Sigmoid colon (tissue), 4 donors: ENCODE measurements at regions not wholly inside any gene's neighbourhood (a gene's known extent, or its start where the extent isn't known, plus 50 kb on each side); places are given as distances from the start of the nearest gene placed in this dataset.

Experiments used
- CTCF ChIP-seq, 4 experiments: fragments of 450-650 bp in 3 of 4; fragments of 200-600 bp in 1 of 4; IDR thresholded peaks; one replicate each; pipeline ENCODE4 v1.5.1; 2016 to 2019; ENCODE audit warnings: antibody characterized with exemption in 4 of 4, mild to moderate bottlenecking in 3 of 4, moderate library complexity in 2 of 4
- EP300 ChIP-seq, 4 donors: sonication (generic); formaldehyde crosslinking; IDR thresholded peaks; one replicate each; pipeline ENCODE4 v1.6.1; 2017; ENCODE audit warnings: antibody characterized with exemption in 4 of 4
- POLR2A ChIP-seq, 2 donors: fragments of 450-650 bp; IDR thresholded peaks; one replicate each; pipeline ENCODE4 v1.6.1; 2016; ENCODE audit warnings: antibody characterized with exemption in 2 of 2, mild to moderate bottlenecking in 2 of 2, moderate library complexity in 2 of 2
- POLR2AphosphoS5 ChIP-seq, 4 donors: sonication (generic); formaldehyde crosslinking; IDR thresholded peaks; one replicate each; pipeline ENCODE4 v1.6.1; 2017; ENCODE audit warnings: antibody characterized with exemption in 4 of 4

DNA sequence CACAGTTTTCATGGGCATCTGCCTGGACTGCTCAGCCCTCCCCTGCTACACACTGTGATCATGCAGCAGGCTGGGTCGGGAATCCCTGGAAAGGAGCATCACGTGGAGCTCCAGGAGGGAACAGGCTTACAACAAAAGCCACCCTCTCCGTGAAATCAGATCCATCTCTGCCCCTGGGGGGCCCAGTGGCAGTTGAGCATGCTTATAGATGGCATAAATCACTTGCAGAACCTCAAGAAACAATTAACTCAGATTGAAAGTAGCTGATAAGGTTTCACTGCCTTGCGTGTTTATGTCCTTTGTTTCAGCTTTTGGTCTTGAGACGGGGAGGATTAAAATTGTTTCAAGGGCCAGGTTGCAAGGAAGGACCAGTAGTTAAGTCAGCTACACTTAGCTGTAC is 354.8 kb upstream of the MEIS1 start:
- TF ChIP-seq CTCF (IDR thresholded peaks at IDR 0.05): no peak
- TF ChIP-seq POLR2AphosphoS5 (IDR thresholded peaks at IDR 0.05): no peak
- TF ChIP-seq EP300 (IDR thresholded peaks at IDR 0.05): no peak
- no peak for TF ChIP-seq POLR2A (IDR thresholded peaks at IDR 0.05)
